ENCODE measurements at regions not wholly inside any gene's neighbourhood (a gene's known extent, or its start where the extent isn't known, plus 50 kb on each side); places are given as distances from the start of the nearest gene placed in this dataset.
"Not testable (repeated sequence)": the region's sequence is repeated elsewhere in the genome, so short reads cannot be mapped to it uniquely, and the experiment has no call there.

- no peak for DNase-seq
Measured at GRCh38 chr2:239831001-239831731, 194.0 kb downstream of the NDUFA10 start.

GRCh38 chr2:239830121-239831000 lies 194.8 kb downstream of the NDUFA10 start:
- no peak for DNase-seq

- no peak for DNase-seq
Measured at GRCh38 chr2:239829326-239829725, 195.8 kb downstream of the NDUFA10 start.

GRCh38 chr2:239828973-239829275 lies 196.2 kb downstream of the NDUFA10 start:
- not testable (repeated sequence) for DNase-seq

GRCh38 chr2:239828192-239828972 lies 196.8 kb downstream of the NDUFA10 start:
- no peak for DNase-seq

GRCh38 chr2:239827523-239827890 lies 197.6 kb downstream of the NDUFA10 start:
- no peak for DNase-seq

GRCh38 chr2:239826786-239827522 lies 198.2 kb downstream of the NDUFA10 start:
- DNase-seq: no peak

- no peak for DNase-seq
Measured at GRCh38 chr2:239826376-239826775, 198.8 kb downstream of the NDUFA10 start.

- DNase-seq: no peak
Measured at GRCh38 chr2:239825705-239825979, 199.5 kb downstream of the NDUFA10 start.

- no peak for DNase-seq
Measured at GRCh38 chr2:239824866-239825704, 200.1 kb downstream of the NDUFA10 start.

GRCh38 chr2:239824046-239824694 lies 201.0 kb downstream of the NDUFA10 start:
- DNase-seq: peak in 1 of 2 experiments; percentile 33

- DNase-seq: no peak
Measured at GRCh38 chr2:239822146-239822831, 202.9 kb downstream of the NDUFA10 start.

- DNase-seq: no peak
Measured at GRCh38 chr2:239821694-239822075, 203.5 kb downstream of the NDUFA10 start.

GRCh38 chr2:239820836-239821693 lies 204.1 kb downstream of the NDUFA10 start:
- DNase-seq: peak in 1 of 2 experiments; percentile 17

GRCh38 chr2:239819974-239820555 lies 205.1 kb downstream of the NDUFA10 start:
- no peak for DNase-seq

- DNase-seq: no peak
Measured at GRCh38 chr2:239819091-239819973, 205.8 kb downstream of the NDUFA10 start.

GRCh38 chr2:239818531-239819011 lies 206.6 kb downstream of the NDUFA10 start:
- no peak for DNase-seq

GRCh38 chr2:239818086-239818485 lies 207.1 kb downstream of the NDUFA10 start:
- no peak for DNase-seq

Measured in NCI-H524 (cell line).